Stomach (tissue), 4 donors: ENCODE measurements at regions not wholly inside any gene's neighbourhood (a gene's known extent, or its start where the extent isn't known, plus 50 kb on each side); places are given as distances from the start of the nearest gene placed in this dataset.

Experiments used
- POLR2A ChIP-seq, 4 donors: fragments of 450-650 bp; IDR thresholded peaks; one replicate each; pipeline ENCODE4 v1.6.1; 2016; ENCODE audit warnings: antibody characterized with exemption in 4 of 4, control low read depth in 2 of 4, mild to moderate bottlenecking in 1 of 4, moderate library complexity in 1 of 4
- POLR2AphosphoS5 ChIP-seq, 3 donors: sonication (generic); formaldehyde crosslinking; IDR thresholded peaks; one replicate each; pipeline ENCODE4 v1.6.1; 2016; ENCODE audit warnings: antibody characterized with exemption in 3 of 3

GRCh38 chrY:11064376-11064775 is 1536.7 kb downstream of the TSPY10 start:
- TF ChIP-seq POLR2A (IDR thresholded peaks at IDR 0.05) (no peak), POLR2AphosphoS5 (IDR thresholded peaks at IDR 0.05) (no peak)
